Left ventricle myocardium inferior (tissue), 1 donor: ENCODE measurements at regions not wholly inside any gene's neighbourhood (a gene's known extent, or its start where the extent isn't known, plus 50 kb on each side); places are given as distances from the start of the nearest gene placed in this dataset.
"Not testable (repeated sequence)": the region's sequence is repeated elsewhere in the genome, so short reads cannot be mapped to it uniquely, and the experiment has no call there.

Experiments used
- DNase-seq: peaks from one replicate; pipeline ENCODE4 v3.0.0-alpha.2; 2020
- H3K27ac ChIP-seq: fragments of 200-600 bp; replicated peaks from 2 replicates; pipeline ENCODE4 v1.8.0; 2021
- H3K27me3 ChIP-seq: fragments of 200-600 bp; 2 replicates; pipeline ENCODE4 v1.8.0; 2021; ENCODE audit warnings: low read depth
- H3K36me3 ChIP-seq: fragments of 200-600 bp; 2 replicates; pipeline ENCODE4 v1.8.0; 2021
- H3K4me1 ChIP-seq: fragments of 200-600 bp; 2 replicates; pipeline ENCODE4 v1.8.0; 2021
- H3K4me3 ChIP-seq: fragments of 200-600 bp; 2 replicates; pipeline ENCODE4 v1.8.0; 2021; ENCODE audit warnings: mild to moderate bottlenecking, moderate library complexity
- H3K9me3 ChIP-seq: fragments of 200-600 bp; replicated peaks from 2 replicates; pipeline ENCODE4 v1.8.0; 2021
- intact Hi-C: fragments of 100-400 bp; cut with micrococcal nuclease; formaldehyde crosslinking; loops from one replicate; pipeline ENCODE4 v1.11.0; 2022
- TF ChIP-seq, protein P1 (sequence below): fragments of 200-600 bp; IDR thresholded peaks from 2 replicates; pipeline ENCODE4 v1.8.0; 2021; ENCODE audit warnings: antibody characterized with exemption, mild to moderate bottlenecking, borderline replicate concordance
- donor health status: DM: no; HTN: yes; CAD: no; lungs with severe emphysema.

DNA sequence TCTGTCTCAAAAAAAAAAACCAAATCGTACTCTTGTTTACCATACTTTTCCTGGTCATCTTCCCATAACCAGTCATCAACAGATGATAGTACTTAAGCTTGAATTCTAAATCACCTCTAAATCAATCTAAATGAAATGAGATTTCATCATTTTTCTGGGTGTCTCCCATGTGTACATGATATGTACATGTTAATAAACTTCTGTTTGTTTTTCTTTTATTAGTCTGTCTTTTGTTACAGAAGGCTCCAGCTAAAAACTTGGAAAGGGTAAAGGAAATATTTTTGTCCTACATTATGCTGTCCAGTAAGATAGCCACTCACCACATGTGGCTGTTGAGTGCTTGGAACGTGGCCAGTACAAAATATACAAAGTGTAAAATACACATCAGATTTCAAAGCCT lies 78.7 kb upstream of the MSH6 start:
- intact Hi-C loops, result no loop called here
- Histone ChIP-seq H3K27me3 (no peaks in the 10 kb centered on the region), H3K4me3 (no peak overlapping the region), H3K36me3 (no peaks in the 10 kb centered on the region), H3K9me3 (no peaks in the 10 kb centered on the region), H3K4me1 (no peaks in the 10 kb centered on the region), H3K27ac (no peak overlapping the region)
- TF ChIP-seq, protein P1, sequence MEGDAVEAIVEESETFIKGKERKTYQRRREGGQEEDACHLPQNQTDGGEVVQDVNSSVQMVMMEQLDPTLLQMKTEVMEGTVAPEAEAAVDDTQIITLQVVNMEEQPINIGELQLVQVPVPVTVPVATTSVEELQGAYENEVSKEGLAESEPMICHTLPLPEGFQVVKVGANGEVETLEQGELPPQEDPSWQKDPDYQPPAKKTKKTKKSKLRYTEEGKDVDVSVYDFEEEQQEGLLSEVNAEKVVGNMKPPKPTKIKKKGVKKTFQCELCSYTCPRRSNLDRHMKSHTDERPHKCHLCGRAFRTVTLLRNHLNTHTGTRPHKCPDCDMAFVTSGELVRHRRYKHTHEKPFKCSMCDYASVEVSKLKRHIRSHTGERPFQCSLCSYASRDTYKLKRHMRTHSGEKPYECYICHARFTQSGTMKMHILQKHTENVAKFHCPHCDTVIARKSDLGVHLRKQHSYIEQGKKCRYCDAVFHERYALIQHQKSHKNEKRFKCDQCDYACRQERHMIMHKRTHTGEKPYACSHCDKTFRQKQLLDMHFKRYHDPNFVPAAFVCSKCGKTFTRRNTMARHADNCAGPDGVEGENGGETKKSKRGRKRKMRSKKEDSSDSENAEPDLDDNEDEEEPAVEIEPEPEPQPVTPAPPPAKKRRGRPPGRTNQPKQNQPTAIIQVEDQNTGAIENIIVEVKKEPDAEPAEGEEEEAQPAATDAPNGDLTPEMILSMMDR, result no peak
- no peak for DNase-seq

DNA sequence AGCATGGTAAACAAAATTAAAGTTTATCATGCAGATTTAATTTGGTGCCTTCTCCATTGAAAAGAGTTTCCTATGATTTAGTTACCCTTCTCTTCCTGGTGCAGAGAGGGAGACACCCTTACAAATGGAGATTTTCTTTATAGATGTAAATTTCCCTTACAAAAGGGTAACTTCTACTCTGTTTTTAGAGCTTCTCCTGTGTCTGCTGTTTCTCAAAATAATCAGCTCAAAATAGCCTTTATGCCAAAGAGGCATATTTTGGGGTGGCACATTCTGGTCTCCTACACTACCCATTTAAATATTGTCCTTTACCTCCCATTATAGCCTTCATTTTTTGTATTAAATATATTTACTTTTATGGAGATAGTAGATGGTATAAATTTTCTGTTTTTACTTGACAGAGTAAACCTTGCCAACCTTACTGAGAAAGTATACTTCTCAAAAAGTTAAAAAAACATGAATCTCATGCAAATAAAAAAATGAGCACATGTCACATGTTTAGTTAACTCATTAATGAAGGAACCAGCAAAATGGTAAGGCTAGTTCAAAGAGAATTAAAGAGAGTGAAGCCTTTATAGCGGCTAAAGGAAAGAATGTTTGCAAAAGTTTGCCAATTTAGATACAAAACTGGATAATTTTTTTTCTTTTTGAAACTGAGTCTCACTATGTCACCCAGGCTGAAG lies 83.3 kb upstream of the MSH6 start:
- H3K27me3 ChIP-seq, result peaks cover 22% of the 10 kb centered on the region
- TF ChIP-seq, protein P1, result no peak
- no peak overlapping the region for H3K27ac ChIP-seq
- intact Hi-C loops, result no loop called here
- no peak for DNase-seq
- no peaks in the 10 kb centered on the region for H3K9me3 ChIP-seq
- no peaks in the 10 kb centered on the region for H3K36me3 ChIP-seq
- H3K4me3 ChIP-seq, result no peak overlapping the region
- H3K4me1 ChIP-seq, result no peaks in the 10 kb centered on the region

DNA sequence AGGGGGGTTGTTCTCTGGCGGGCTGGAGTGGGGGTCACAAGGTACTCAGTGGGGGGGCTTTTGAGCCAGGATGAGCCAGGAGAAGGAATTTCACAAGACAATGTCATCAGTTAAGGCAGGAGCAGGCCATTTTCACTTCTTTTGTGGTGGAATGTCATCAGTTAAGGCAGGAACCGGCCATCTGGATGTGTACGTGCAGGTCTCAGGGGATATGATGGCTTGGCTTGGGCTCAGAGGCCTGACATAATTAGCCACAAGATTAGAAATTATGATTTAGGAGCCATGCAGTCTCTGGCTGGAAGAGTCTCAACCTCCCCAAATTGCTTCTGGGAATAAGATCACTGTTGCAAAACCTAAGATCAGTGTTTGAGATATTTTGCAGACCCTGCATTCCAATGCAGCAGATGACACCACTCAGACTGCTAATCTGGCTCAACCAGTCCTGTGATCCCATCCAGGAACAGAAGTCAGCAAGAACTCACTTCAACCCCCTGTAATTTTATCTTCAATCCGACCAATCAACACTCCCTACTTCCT lies 84.4 kb upstream of the MSH6 start:
- H3K9me3 ChIP-seq, H3K27ac ChIP-seq, H3K4me1 ChIP-seq, H3K4me3 ChIP-seq, intact Hi-C loops, H3K36me3 ChIP-seq, DNase-seq: not testable (repeated sequence)
- H3K27me3 ChIP-seq, result peaks cover 28% of the 10 kb centered on the region

DNA sequence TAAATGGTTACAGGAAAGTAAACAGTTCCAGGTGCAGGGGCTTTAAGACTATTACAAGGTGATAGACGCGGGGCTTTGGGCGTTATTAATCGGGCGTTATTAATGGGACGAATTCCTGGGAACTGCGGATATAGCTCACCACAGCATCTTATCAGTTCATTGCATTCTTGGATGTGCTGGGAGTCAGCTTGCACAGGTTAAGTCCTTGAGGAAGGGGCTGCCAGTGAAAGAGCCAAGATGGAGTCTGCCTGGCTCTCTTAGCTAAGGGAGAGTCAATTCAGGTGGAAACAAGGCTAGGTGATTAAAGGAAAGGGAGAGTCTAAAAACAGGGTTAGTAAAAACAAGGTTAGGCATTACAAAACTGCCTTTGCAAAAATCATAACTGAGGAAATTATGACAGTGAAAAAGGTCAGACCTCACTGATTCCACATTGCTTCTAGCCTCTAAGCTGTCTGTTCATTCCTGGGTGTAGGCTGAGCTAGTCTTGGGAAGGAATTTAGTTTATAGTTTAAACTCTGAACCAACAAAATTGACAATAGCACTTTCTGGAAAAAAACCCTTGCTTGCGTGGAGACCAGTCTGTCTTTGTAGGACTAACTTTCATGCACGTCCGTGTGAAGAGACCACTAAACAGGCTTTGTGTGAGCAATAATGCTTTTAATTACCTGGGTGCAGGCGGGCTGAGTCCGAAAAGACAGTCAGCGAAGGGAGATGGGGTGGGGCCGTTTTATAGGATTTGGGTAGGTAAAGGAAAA lies 85.1 kb upstream of the MSH6 start:
- intact Hi-C loops, H3K4me3 ChIP-seq, H3K36me3 ChIP-seq, H3K4me1 ChIP-seq, H3K27ac ChIP-seq, H3K9me3 ChIP-seq, DNase-seq: not testable (repeated sequence)
- H3K27me3 ChIP-seq, result peaks cover 28% of the 10 kb centered on the region

DNA sequence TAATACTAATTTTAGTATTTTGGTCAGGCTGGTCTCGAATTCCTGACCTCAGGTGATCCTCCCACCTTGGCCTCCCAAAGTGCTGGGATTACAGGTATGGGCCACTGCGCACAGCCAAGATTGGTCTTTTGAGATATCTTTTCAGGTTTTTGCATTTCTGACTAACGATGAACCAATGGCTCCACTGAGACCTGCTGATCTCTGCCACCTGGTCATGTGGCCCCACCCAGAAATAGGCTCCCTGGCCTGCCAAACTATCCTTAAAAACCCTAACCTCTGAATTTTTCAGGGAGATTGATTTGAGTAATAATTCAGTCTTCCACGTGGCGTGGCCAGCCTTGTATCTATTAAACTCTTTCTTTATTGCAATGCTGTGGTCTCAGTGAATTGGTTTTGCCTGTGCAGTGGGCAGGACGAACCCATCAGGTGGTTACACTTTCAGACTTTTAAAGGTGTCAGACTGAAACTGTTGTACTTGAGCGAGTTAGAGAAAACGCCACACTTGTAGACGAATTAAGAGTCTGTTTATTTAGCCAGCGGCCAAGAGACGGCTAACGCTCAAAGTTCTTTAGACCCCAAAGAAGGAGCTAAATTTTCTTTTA lies 85.8 kb upstream of the MSH6 start:
- H3K27me3 ChIP-seq, result peaks cover 28% of the 10 kb centered on the region
- TF ChIP-seq, protein P1, result no peak
- intact Hi-C loops, result no loop called here

DNA sequence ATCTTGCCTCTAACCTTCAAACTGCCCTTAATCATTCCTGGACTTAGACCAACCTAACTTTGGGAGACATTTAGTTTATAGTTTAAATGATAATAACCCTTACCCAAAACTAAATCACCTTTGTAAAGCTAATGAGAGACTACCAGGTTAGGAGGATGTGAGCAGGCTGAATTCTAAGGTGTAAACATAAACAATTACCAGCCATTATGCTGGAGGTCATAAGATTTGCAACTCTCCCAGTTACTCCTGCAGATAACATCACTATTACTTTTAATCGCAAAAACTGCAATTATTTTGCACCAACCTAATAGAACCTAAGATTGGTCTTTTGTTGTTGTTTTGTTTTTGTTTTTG lies 86.5 kb upstream of the MSH6 start:
- peaks cover 28% of the 10 kb centered on the region for H3K27me3 ChIP-seq
- no peaks in the 10 kb centered on the region for H3K9me3 ChIP-seq
- H3K27ac ChIP-seq, result no peak overlapping the region
- no peaks in the 10 kb centered on the region for H3K4me1 ChIP-seq
- H3K4me3 ChIP-seq, result no peak overlapping the region
- DNase-seq, result no peak
- TF ChIP-seq, protein P1, result no peak
- no peaks in the 10 kb centered on the region for H3K36me3 ChIP-seq
- intact Hi-C loops, result no loop called here

More for the DNA sequence above, 85.8 kb upstream of the MSH6 start:
- Histone ChIP-seq H3K36me3 (no peaks in the 10 kb centered on the region), H3K9me3 (no peaks in the 10 kb centered on the region), H3K4me1 (no peaks in the 10 kb centered on the region), H3K4me3 (no peak overlapping the region), H3K27ac (no peak overlapping the region)
- DNase-seq, result no peak
